Progenitor cell of endocrine pancreas (in vitro differentiated cells): ENCODE measurements at regions not wholly inside any gene's neighbourhood (a gene's known extent, or its start where the extent isn't known, plus 50 kb on each side); places are given as distances from the start of the nearest gene placed in this dataset.

ENCODE experiments used
- DNase-seq: peaks from one replicate; pipeline ENCODE4 v3.0.0; 2021; ENCODE audit warnings: low spot score; ENCODE audit not compliant: unreplicated experiment
- H3K27ac Mint-ChIP-seq: 2 replicates; pipeline ENCODE4 v1.8.0; 2021; ENCODE audit warnings: mild to moderate bottlenecking, moderate library complexity, mixed read lengths
- H3K27me3 Mint-ChIP-seq: 2 replicates; pipeline ENCODE4 v1.8.0; 2021; ENCODE audit warnings: mixed read lengths
- H3K36me3 Mint-ChIP-seq: 2 replicates; pipeline ENCODE4 v1.8.0; 2022; ENCODE audit warnings: mixed read lengths; ENCODE audit not compliant: insufficient read depth
- H3K4me1 Mint-ChIP-seq: 2 replicates; pipeline ENCODE4 v1.8.0; 2021; ENCODE audit warnings: low read depth, mixed read lengths
- H3K4me3 Mint-ChIP-seq: 2 replicates; pipeline ENCODE4 v1.8.0; 2021; ENCODE audit warnings: low read depth, mild to moderate bottlenecking, moderate library complexity, mixed read lengths
- H3K9me3 Mint-ChIP-seq: 2 replicates; pipeline ENCODE4 v1.8.0; 2021; ENCODE audit warnings: low read depth, mixed read lengths
- CTCF ChIP-seq: fragments of 200-600 bp; sonication (generic); IDR thresholded peaks from one replicate; pipeline ENCODE4 v1.5.0; 2021; ENCODE audit warnings: antibody characterized with exemption, mild to moderate bottlenecking; ENCODE audit not compliant: unreplicated experiment

GRCh38 chr1:230495076-230495475, 68.9 kb upstream of the PGBD5 start:
- peaks cover 8% of the 10 kb centered on the region for H3K9me3 Mint-ChIP-seq
- H3K4me1 Mint-ChIP-seq: peaks cover 2% of the 10 kb centered on the region
- no peak for TF ChIP-seq CTCF
- H3K27me3 Mint-ChIP-seq: peaks cover 12% of the 10 kb centered on the region
- no peak overlapping the region for H3K4me3 Mint-ChIP-seq
- H3K36me3 Mint-ChIP-seq: peaks cover 1% of the 10 kb centered on the region
- no peak overlapping the region for H3K27ac Mint-ChIP-seq
- no peak for DNase-seq

GRCh38 chr1:230494514-230494913, 68.4 kb upstream of the PGBD5 start:
- no peak for DNase-seq
- no peak for TF ChIP-seq CTCF
- H3K27ac Mint-ChIP-seq: no peak overlapping the region
- peaks cover 1% of the 10 kb centered on the region for H3K36me3 Mint-ChIP-seq
- H3K9me3 Mint-ChIP-seq: peaks cover 4% of the 10 kb centered on the region
- H3K4me3 Mint-ChIP-seq: no peak overlapping the region
- H3K4me1 Mint-ChIP-seq: peaks cover 2% of the 10 kb centered on the region
- H3K27me3 Mint-ChIP-seq: peaks cover 12% of the 10 kb centered on the region

- Mint-ChIP-seq H3K36me3 (no peaks in the 10 kb centered on the region), H3K27ac (no peak overlapping the region), H3K27me3 (peaks cover 12% of the 10 kb centered on the region), H3K9me3 (peaks cover 3% of the 10 kb centered on the region), H3K4me3 (no peak overlapping the region), H3K4me1 (peaks cover 4% of the 10 kb centered on the region)
- no peak for DNase-seq
- TF ChIP-seq CTCF: no peak
Observed at GRCh38 chr1:230494026-230494425, 67.9 kb upstream of the PGBD5 start.

- Mint-ChIP-seq H3K27ac (no peak overlapping the region), H3K27me3 (peaks cover 9% of the 10 kb centered on the region), H3K9me3 (peaks cover 3% of the 10 kb centered on the region), H3K36me3 (no peaks in the 10 kb centered on the region), H3K4me1 (peaks cover 6% of the 10 kb centered on the region), H3K4me3 (no peak overlapping the region)
- no peak for TF ChIP-seq CTCF
- no peak for DNase-seq
Observed at GRCh38 chr1:230493264-230493663, 67.1 kb upstream of the PGBD5 start.

GRCh38 chr1:230490436-230490835, 64.3 kb upstream of the PGBD5 start:
- Mint-ChIP-seq H3K4me3 (no peak overlapping the region), H3K27ac (no peak overlapping the region), H3K36me3 (no peaks in the 10 kb centered on the region), H3K4me1 (peaks cover 17% of the 10 kb centered on the region), H3K9me3 (peaks cover 3% of the 10 kb centered on the region), H3K27me3 (peaks cover 6% of the 10 kb centered on the region)
- no peak for DNase-seq
- TF ChIP-seq CTCF: no peak
